Colonic mucosa (tissue), 4 donors: ENCODE measurements at regions not wholly inside any gene's neighbourhood (a gene's known extent, or its start where the extent isn't known, plus 50 kb on each side); places are given as distances from the start of the nearest gene placed in this dataset.

Experiments
- DNase-seq: peaks from one replicate; pipeline ENCODE4 v3.0.0-alpha.2; 2020
- H3K27ac ChIP-seq: fragments of 200-600 bp; one replicate; pipeline ENCODE4 v1.8.0; 2021
- H3K27me3 ChIP-seq: fragments of 200-600 bp; one replicate; pipeline ENCODE4 v1.8.0; 2021
- H3K36me3 ChIP-seq: fragments of 200-600 bp; one replicate; pipeline ENCODE4 v1.8.0; 2021
- H3K4me1 ChIP-seq: fragments of 200-600 bp; one replicate; pipeline ENCODE4 v1.8.0; 2021; ENCODE audit warnings: mild to moderate bottlenecking
- H3K4me3 ChIP-seq: fragments of 200-600 bp; one replicate; pipeline ENCODE4 v1.8.0; 2021
- H3K9ac ChIP-seq, 2 donors: one replicate each; pipeline ENCODE4 v1.7.0; 2013; ENCODE audit warnings: control low read depth in 2 of 2, low read depth in 2 of 2, low read length in 2 of 2
- H3K9me3 ChIP-seq: fragments of 200-600 bp; one replicate; pipeline ENCODE4 v1.8.0; 2021
- CTCF ChIP-seq: fragments of 200-600 bp; IDR thresholded peaks from one replicate; pipeline ENCODE4 v1.8.0; 2022; ENCODE audit warnings: antibody characterized with exemption, mild to moderate bottlenecking
- intact Hi-C: fragments of 100-400 bp; cut with DNase I; formaldehyde crosslinking; loops from one replicate; pipeline ENCODE4 v1.14.1; 2022
- donor health status: healthy.
- donor health status: DM: no; HTN: no; CAD: no.
- donor health status: DM: no; HTN: no; CAD: no.

GRCh38 chr2:180660881-180661685, 319.3 kb upstream of the UBE2E3 start:
- no peaks in the 10 kb centered on the region for H3K27me3 ChIP-seq
- no peak overlapping the region for H3K4me3 ChIP-seq
- no peaks in the 10 kb centered on the region for H3K36me3 ChIP-seq
- DNase-seq: no peak
- no peak for TF ChIP-seq CTCF
- H3K9me3 ChIP-seq: no peaks in the 10 kb centered on the region
- H3K9ac ChIP-seq: no peak overlapping the region
- H3K27ac ChIP-seq: no peak overlapping the region
- H3K4me1 ChIP-seq: no peaks in the 10 kb centered on the region
- intact Hi-C loops: no loop called here

- no peaks in the 10 kb centered on the region for H3K4me1 ChIP-seq
- no peaks in the 10 kb centered on the region for H3K27me3 ChIP-seq
- DNase-seq: no peak
- no peak for TF ChIP-seq CTCF
- no peak overlapping the region for H3K27ac ChIP-seq
- H3K9me3 ChIP-seq: no peaks in the 10 kb centered on the region
- intact Hi-C loops: no loop called here
- H3K4me3 ChIP-seq: no peak overlapping the region
- H3K9ac ChIP-seq: no peak overlapping the region
- H3K36me3 ChIP-seq: no peaks in the 10 kb centered on the region
Measured at GRCh38 chr2:180660207-180660606, 320.2 kb upstream of the UBE2E3 start.

- no peaks in the 10 kb centered on the region for H3K27me3 ChIP-seq
- H3K36me3 ChIP-seq: no peaks in the 10 kb centered on the region
- intact Hi-C loops: no loop called here
- H3K9me3 ChIP-seq: no peaks in the 10 kb centered on the region
- TF ChIP-seq CTCF: no peak
- no peaks in the 10 kb centered on the region for H3K4me1 ChIP-seq
- no peak overlapping the region for H3K27ac ChIP-seq
- DNase-seq: no peak
- H3K4me3 ChIP-seq: no peak overlapping the region
- no peak overlapping the region for H3K9ac ChIP-seq
Measured at GRCh38 chr2:180657054-180657453, 323.4 kb upstream of the UBE2E3 start.

GRCh38 chr2:180656455-180656847, 324.0 kb upstream of the UBE2E3 start:
- Histone ChIP-seq H3K9ac (no peak overlapping the region), H3K27ac (no peak overlapping the region), H3K4me1 (no peaks in the 10 kb centered on the region), H3K27me3 (no peaks in the 10 kb centered on the region), H3K36me3 (no peaks in the 10 kb centered on the region), H3K9me3 (no peaks in the 10 kb centered on the region), H3K4me3 (no peak overlapping the region)
- intact Hi-C loops: no loop called here
- no peak for TF ChIP-seq CTCF
- no peak for DNase-seq

- H3K9ac ChIP-seq: no peak overlapping the region
- no peaks in the 10 kb centered on the region for H3K27me3 ChIP-seq
- intact Hi-C loops: no loop called here
- TF ChIP-seq CTCF: no peak
- no peak overlapping the region for H3K27ac ChIP-seq
- no peak overlapping the region for H3K4me3 ChIP-seq
- no peaks in the 10 kb centered on the region for H3K36me3 ChIP-seq
- H3K9me3 ChIP-seq: no peaks in the 10 kb centered on the region
- DNase-seq: no peak
- H3K4me1 ChIP-seq: no peaks in the 10 kb centered on the region
Measured at GRCh38 chr2:180655842-180656454, 324.5 kb upstream of the UBE2E3 start.
